PFSK-1 (cell line): ENCODE measurements at regions not wholly inside any gene's neighbourhood (a gene's known extent, or its start where the extent isn't known, plus 50 kb on each side); places are given as distances from the start of the nearest gene placed in this dataset.

Experiments used
- POLR2AphosphoS5 ChIP-seq: IDR thresholded peaks from 2 replicates; pipeline ENCODE4 v1.6.1; 2012; ENCODE audit warnings: low read depth, mild to moderate bottlenecking, control low read depth, low read length, moderate library complexity
- SIN3A ChIP-seq: IDR thresholded peaks from 2 replicates; pipeline ENCODE4 v1.6.1; 2012; ENCODE audit warnings: mild to moderate bottlenecking, low read length, moderate library complexity, borderline replicate concordance; ENCODE audit not compliant: insufficient read depth
- TAF1 ChIP-seq: IDR thresholded peaks from 2 replicates; pipeline ENCODE4 v1.6.1; 2012; ENCODE audit warnings: low read length, control low read depth, borderline replicate concordance; ENCODE audit not compliant: insufficient read depth
- TF ChIP-seq, protein P1 (sequence below), 2 experiments: IDR thresholded peaks; 2 replicates each; pipeline versions ENCODE4 v1.6.1 to v1.8.0; 2011 to 2012; ENCODE audit warnings: low read depth in 2 of 2, low read length in 2 of 2, control low read depth in 1 of 2, inconsistent platforms in 1 of 2, mild to moderate bottlenecking in 1 of 2, moderate library complexity in 1 of 2; ENCODE audit not compliant: insufficient read depth in 1 of 2

DNA sequence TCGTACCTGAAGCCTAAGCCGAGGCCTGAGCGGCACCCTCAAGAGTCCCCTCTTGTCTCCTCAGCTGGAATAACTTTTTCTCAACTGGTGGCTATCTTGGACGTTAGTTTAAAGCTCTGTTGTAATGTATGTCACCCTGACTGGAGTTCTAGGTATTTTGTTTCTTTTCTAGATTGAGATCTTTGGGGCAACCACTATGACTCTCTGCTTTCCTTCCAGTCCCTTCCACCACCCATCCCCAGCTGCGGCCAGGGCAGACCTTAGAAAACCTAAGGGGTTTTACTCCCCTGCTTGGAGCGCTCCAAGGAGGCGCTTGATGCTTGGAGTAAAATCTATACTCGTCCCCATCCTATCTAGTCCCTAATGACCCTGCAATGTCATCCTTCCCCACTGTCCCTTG lies 74.6 kb upstream of the MRPS6 start:
- TF ChIP-seq, protein P1, sequence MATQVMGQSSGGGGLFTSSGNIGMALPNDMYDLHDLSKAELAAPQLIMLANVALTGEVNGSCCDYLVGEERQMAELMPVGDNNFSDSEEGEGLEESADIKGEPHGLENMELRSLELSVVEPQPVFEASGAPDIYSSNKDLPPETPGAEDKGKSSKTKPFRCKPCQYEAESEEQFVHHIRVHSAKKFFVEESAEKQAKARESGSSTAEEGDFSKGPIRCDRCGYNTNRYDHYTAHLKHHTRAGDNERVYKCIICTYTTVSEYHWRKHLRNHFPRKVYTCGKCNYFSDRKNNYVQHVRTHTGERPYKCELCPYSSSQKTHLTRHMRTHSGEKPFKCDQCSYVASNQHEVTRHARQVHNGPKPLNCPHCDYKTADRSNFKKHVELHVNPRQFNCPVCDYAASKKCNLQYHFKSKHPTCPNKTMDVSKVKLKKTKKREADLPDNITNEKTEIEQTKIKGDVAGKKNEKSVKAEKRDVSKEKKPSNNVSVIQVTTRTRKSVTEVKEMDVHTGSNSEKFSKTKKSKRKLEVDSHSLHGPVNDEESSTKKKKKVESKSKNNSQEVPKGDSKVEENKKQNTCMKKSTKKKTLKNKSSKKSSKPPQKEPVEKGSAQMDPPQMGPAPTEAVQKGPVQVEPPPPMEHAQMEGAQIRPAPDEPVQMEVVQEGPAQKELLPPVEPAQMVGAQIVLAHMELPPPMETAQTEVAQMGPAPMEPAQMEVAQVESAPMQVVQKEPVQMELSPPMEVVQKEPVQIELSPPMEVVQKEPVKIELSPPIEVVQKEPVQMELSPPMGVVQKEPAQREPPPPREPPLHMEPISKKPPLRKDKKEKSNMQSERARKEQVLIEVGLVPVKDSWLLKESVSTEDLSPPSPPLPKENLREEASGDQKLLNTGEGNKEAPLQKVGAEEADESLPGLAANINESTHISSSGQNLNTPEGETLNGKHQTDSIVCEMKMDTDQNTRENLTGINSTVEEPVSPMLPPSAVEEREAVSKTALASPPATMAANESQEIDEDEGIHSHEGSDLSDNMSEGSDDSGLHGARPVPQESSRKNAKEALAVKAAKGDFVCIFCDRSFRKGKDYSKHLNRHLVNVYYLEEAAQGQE (IDR thresholded peaks at IDR 0.05; ENCODE audit: insufficient read depth in 1 of 2, low read depth in 2 of 2, low read length in 2 of 2), result no peak
- TF ChIP-seq TAF1 (no peak), POLR2AphosphoS5 (no peak), SIN3A (no peak)
